HCT116 (cell line): ENCODE measurements at regions not wholly inside any gene's neighbourhood (a gene's known extent, or its start where the extent isn't known, plus 50 kb on each side); places are given as distances from the start of the nearest gene placed in this dataset.

Experiments used
- ATAC-seq: fragments of 200-7000 bp; cut with Tn5 transposase; 2 replicates; pipeline ENCODE4 v1.9.1; 2020; ENCODE audit warnings: mild to moderate bottlenecking, moderate library complexity
- BruUV-seq: library from RNA; stranded (reverse); fragments of 400-500 nt; replicated peaks from 2 replicates; lab custom pipeline; 2021; lab: Mats Ljungman, UMichigan
- CTCF ChIA-PET: fragments of 300-600 bp; sonication (Branson Sonifier 250); formaldehyde crosslinking; loops from one replicate; lab custom pipeline; 2021; ENCODE audit warnings: antibody characterized with exemption; lab: Charles Lee
- POLR2A ChIA-PET: fragments of 300-600, 350-600 bp; sonication (Branson Sonifier 250); formaldehyde crosslinking; loops from one replicate; lab custom pipeline; 2021; ENCODE audit warnings: antibody characterized with exemption; lab: Charles Lee
- RAD21 ChIA-PET, 2 experiments: fragments of 300-600 bp; sonication (Branson Sonifier 250); formaldehyde crosslinking; loops; one replicate each; lab custom pipeline; 2023; ENCODE audit warnings: low total read pairs in 2 of 2; ENCODE audit not compliant: uncharacterized antibody in 2 of 2, unreplicated experiment in 2 of 2, low non-redundant PET in 1 of 2; lab: Charles Lee
- DNase-seq: peaks from one replicate; pipeline ENCODE4 v3.0.0-alpha.2; 2010; ENCODE audit warnings: low read depth, low spot score
- H2AFZ ChIP-seq: fragments of 200-600 bp; shearing (Covaris generic), sonication (generic); 2 replicates; pipeline ENCODE4 v1.6.1; 2017; ENCODE audit warnings: low read depth, mixed run types, mixed read lengths, antibody characterized with exemption, low read length; ENCODE audit not compliant: poor library complexity, severe bottlenecking
- H3K27ac ChIP-seq: 2 replicates; pipeline ENCODE4 v1.5.1; 2012; ENCODE audit warnings: low read depth, low read length
- H3K27me3 ChIP-seq: fragments of 200-600 bp; sonication (generic); 2 replicates; pipeline ENCODE4 v1.6.1; 2016; ENCODE audit warnings: mixed run types, low read length, mixed read lengths; ENCODE audit not compliant: insufficient read depth
- H3K36me3 ChIP-seq, 2 experiments: fragments of 200-500 bp in 1 of 2; fragments of 200-600 bp in 1 of 2; sonication (Bioruptor generic) in 1 of 2; sonication (generic) in 1 of 2; 2 replicates each; pipeline versions ENCODE4 v1.5.1 to v1.6.1; 2014 to 2016; ENCODE audit warnings: low read length in 2 of 2, inconsistent platforms in 1 of 2, mixed read lengths in 1 of 2, mixed run types in 1 of 2; ENCODE audit not compliant: insufficient read depth in 2 of 2, control insufficient read depth in 1 of 2
- H3K4me1 ChIP-seq, 2 experiments: fragments of 200-600 bp in 1 of 2; sonication (generic) in 1 of 2; 2 replicates each; pipeline versions ENCODE4 v1.5.1 to v1.6.1; 2012 to 2017; ENCODE audit warnings: low read length in 2 of 2, inconsistent platforms in 1 of 2, mild to moderate bottlenecking in 1 of 2, mixed read lengths in 1 of 2, mixed run types in 1 of 2, moderate library complexity in 1 of 2; ENCODE audit not compliant: insufficient read depth in 2 of 2, control insufficient read depth in 1 of 2
- H3K4me2 ChIP-seq: fragments of 200-600 bp; sonication (generic); 2 replicates; pipeline ENCODE4 v1.6.1; 2017; ENCODE audit warnings: mixed run types, low read length, mixed read lengths
- H3K4me3 ChIP-seq, 2 experiments: fragments of 200-600 bp in 1 of 2; sonication (generic) in 1 of 2; replicated peaks in 1 of 2; 2 replicates each; pipeline ENCODE4 v1.5.1; 2011 to 2016; ENCODE audit warnings: low read length in 2 of 2, control low read depth in 1 of 2, low read depth in 1 of 2, mild to moderate bottlenecking in 1 of 2, mixed read lengths in 1 of 2, mixed run types in 1 of 2
- H3K79me2 ChIP-seq: fragments of 200-600 bp; sonication (generic); 2 replicates; pipeline ENCODE4 v1.6.1; 2017; ENCODE audit warnings: mild to moderate bottlenecking, mixed run types, low read length, moderate library complexity, mixed read lengths; ENCODE audit not compliant: insufficient read depth
- H3K9ac ChIP-seq: fragments of 200-600 bp; sonication (generic); 2 replicates; pipeline ENCODE4 v1.6.1; 2016; ENCODE audit warnings: low read length, mixed read lengths
- H3K9me2 ChIP-seq: fragments of 200-600 bp; sonication (generic), shearing (Covaris generic); 2 replicates; pipeline ENCODE4 v1.6.1; 2017; ENCODE audit warnings: mixed run types, mild to moderate bottlenecking, moderate library complexity; ENCODE audit not compliant: insufficient read depth
- H3K9me3 ChIP-seq, 2 experiments: fragments of 200-500 bp in 1 of 2; fragments of 200-600 bp in 1 of 2; sonication (Bioruptor generic) in 1 of 2; sonication (generic) in 1 of 2; 2 replicates each; pipeline ENCODE4 v1.6.1; 2014 to 2017; ENCODE audit warnings: low read length in 2 of 2, mixed read lengths in 2 of 2, inconsistent platforms in 1 of 2, low read depth in 1 of 2, mild to moderate bottlenecking in 1 of 2, mixed run types in 1 of 2, moderate library complexity in 1 of 2; ENCODE audit not compliant: control insufficient read depth in 1 of 2, insufficient read depth in 1 of 2
- H4K20me1 ChIP-seq: fragments of 200-600 bp; sonication (generic), shearing (Covaris generic); 2 replicates; pipeline ENCODE4 v1.6.1; 2017; ENCODE audit warnings: mixed run types, mild to moderate bottlenecking, moderate library complexity; ENCODE audit not compliant: insufficient read depth
- CEBPB ChIP-seq: IDR thresholded peaks from 2 replicates; pipeline ENCODE4 v1.6.1; 2012; ENCODE audit warnings: low read depth
- EZH2 ChIP-seq: fragments of 200-600 bp; sonication (generic); IDR thresholded peaks from 2 replicates; pipeline ENCODE4 v1.6.1; 2017; ENCODE audit warnings: antibody characterized with exemption, mixed run types
- FOSL1 ChIP-seq: IDR thresholded peaks from 2 replicates; pipeline ENCODE4 v1.6.1; 2012; ENCODE audit warnings: low read depth
- POLR2AphosphoS5 ChIP-seq: IDR thresholded peaks from 2 replicates; pipeline ENCODE4 v1.6.1; 2011; ENCODE audit warnings: mild to moderate bottlenecking, low read depth, low read length, moderate library complexity
- SIN3A ChIP-seq: IDR thresholded peaks from 2 replicates; pipeline ENCODE4 v1.6.1; 2012; ENCODE audit warnings: low read depth
- SP1 ChIP-seq: IDR thresholded peaks from 2 replicates; pipeline ENCODE4 v1.6.1; 2012; ENCODE audit warnings: low read depth
- SRF ChIP-seq: IDR thresholded peaks from 2 replicates; pipeline ENCODE4 v1.6.1; 2012; ENCODE audit warnings: low read depth
- TCF7L2 ChIP-seq: IDR thresholded peaks from 2 replicates; pipeline ENCODE4 v1.7.0; 2011; ENCODE audit warnings: borderline replicate concordance, inconsistent platforms; ENCODE audit not compliant: insufficient read depth, insufficient read length; ENCODE audit errors: extremely low read depth
- ZFX ChIP-seq: fragments of 450-650 bp; IDR thresholded peaks from 2 replicates; pipeline ENCODE4 v1.6.1; 2017
- intact Hi-C: fragments of 100-400 bp; cut with micrococcal nuclease; formaldehyde crosslinking; loops from 2 replicates; pipeline ENCODE4 v1.10.0; 2022
- TF ChIP-seq, protein P1 (sequence below): IDR thresholded peaks from 2 replicates; pipeline ENCODE4 v1.6.1; 2012
- TF ChIP-seq, protein P2 (sequence below), 3 experiments: fragments of 200-600 bp in 1 of 3; sonication (generic) in 1 of 3; IDR thresholded peaks in 2 of 3; conservative IDR thresholded peaks in 1 of 3; 2 replicates each; pipeline ENCODE4 v1.5.1; 2012 to 2017; ENCODE audit warnings: low read depth in 2 of 3, low read length in 2 of 3, antibody characterized with exemption in 1 of 3, borderline replicate concordance in 1 of 3, control low read depth in 1 of 3, mild to moderate bottlenecking in 1 of 3, mixed read lengths in 1 of 3, mixed run types in 1 of 3, moderate library complexity in 1 of 3; ENCODE audit not compliant: insufficient read depth in 1 of 3
- TF ChIP-seq, protein P3 (sequence below): IDR thresholded peaks from 2 replicates; pipeline ENCODE4 v1.6.1; 2012; ENCODE audit warnings: low read depth
- TF ChIP-seq, protein P4 (sequence below): IDR thresholded peaks from 2 replicates; pipeline ENCODE4 v1.6.1; 2011; ENCODE audit warnings: mild to moderate bottlenecking, low read length, moderate library complexity; ENCODE audit not compliant: insufficient replicate concordance; ENCODE audit errors: extremely low read depth

DNA sequence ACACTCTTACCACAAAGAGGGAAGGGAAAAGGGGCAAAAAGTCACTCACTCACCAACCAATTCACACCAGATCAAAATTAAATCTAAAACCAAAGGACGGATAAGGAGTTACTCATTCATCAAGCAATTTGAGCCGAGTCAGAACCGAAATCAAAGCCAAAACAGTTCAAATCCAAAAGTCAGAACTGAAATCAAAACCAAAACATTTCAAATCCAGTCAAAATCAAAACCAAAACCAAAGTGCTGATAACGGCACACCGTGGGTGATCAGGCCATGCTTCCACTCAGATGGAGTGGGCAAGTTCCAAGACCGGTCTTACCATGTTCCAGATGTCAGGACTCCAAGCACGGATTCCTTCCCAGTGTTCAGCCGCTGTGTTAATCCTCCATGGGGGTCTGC, 139.5 kb downstream of the SLC38A6 start:
- no peak for TF ChIP-seq SIN3A
- TF ChIP-seq, protein P1, sequence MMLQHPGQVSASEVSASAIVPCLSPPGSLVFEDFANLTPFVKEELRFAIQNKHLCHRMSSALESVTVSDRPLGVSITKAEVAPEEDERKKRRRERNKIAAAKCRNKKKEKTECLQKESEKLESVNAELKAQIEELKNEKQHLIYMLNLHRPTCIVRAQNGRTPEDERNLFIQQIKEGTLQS: no peak
- no peak for TF ChIP-seq TCF7L2
- no peak for TF ChIP-seq EZH2
- TF ChIP-seq FOSL1: no peak
- TF ChIP-seq, protein P2, sequence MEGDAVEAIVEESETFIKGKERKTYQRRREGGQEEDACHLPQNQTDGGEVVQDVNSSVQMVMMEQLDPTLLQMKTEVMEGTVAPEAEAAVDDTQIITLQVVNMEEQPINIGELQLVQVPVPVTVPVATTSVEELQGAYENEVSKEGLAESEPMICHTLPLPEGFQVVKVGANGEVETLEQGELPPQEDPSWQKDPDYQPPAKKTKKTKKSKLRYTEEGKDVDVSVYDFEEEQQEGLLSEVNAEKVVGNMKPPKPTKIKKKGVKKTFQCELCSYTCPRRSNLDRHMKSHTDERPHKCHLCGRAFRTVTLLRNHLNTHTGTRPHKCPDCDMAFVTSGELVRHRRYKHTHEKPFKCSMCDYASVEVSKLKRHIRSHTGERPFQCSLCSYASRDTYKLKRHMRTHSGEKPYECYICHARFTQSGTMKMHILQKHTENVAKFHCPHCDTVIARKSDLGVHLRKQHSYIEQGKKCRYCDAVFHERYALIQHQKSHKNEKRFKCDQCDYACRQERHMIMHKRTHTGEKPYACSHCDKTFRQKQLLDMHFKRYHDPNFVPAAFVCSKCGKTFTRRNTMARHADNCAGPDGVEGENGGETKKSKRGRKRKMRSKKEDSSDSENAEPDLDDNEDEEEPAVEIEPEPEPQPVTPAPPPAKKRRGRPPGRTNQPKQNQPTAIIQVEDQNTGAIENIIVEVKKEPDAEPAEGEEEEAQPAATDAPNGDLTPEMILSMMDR (IDR thresholded peaks at IDR 0.05 in 2 of 3, conservative IDR thresholded peaks at IDR 0.05 in 1 of 3; ENCODE audit: borderline replicate concordance in 1 of 3, insufficient read depth in 1 of 3, low read depth in 2 of 3, low read length in 2 of 3): no peak
- no peak for TF ChIP-seq SP1
- TF ChIP-seq SRF: no peak
- intact Hi-C loops: no loop called here
- Histone ChIP-seq H3K79me2 (no peaks in the 10 kb centered on the region), H3K4me1 (no peaks in the 10 kb centered on the region), H3K9me3 (no peaks in the 10 kb centered on the region), H2AFZ (no peak overlapping the region), H4K20me1 (no peaks in the 10 kb centered on the region), H3K27me3 (no peaks in the 10 kb centered on the region), H3K9ac (no peak overlapping the region), H3K4me3 (no peak overlapping the region), H3K36me3 (no peaks in the 10 kb centered on the region), H3K4me2 (no peak overlapping the region), H3K9me2 (no peaks in the 10 kb centered on the region), H3K27ac (no peak overlapping the region)
- ChIA-PET CTCF (no interaction called here), POLR2A (no interaction called here), RAD21 (no interaction called here)
- no peak for DNase-seq
- BruUV-seq: no TSS peak
- ATAC-seq: no peak

DNA sequence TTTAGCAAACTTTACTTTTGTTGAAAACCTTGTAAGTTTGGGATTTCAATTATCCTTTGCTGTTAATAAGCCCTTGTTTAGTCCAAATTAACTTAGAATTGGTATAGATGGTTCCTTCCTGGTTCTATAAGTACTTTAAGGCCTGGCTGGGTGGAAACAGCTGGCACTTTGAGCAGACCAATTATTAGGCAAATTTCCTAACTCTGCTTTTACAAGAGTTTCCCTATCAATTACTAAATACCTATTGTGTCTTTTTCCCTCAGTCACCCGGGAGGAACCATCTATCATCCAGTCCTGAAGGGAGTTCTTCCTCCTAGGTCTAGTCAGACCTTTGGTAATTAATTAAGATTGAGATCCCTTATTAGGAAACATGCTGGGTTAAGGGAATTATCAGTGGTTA, 138.0 kb downstream of the SLC38A6 start:
- H3K4me1 ChIP-seq: no peaks in the 10 kb centered on the region
- ChIA-PET CTCF (no interaction called here), POLR2A (no interaction called here), RAD21 (no interaction called here)
- no peaks in the 10 kb centered on the region for H4K20me1 ChIP-seq
- H3K9ac ChIP-seq: no peak overlapping the region
- H3K36me3 ChIP-seq: no peaks in the 10 kb centered on the region
- no peaks in the 10 kb centered on the region for H3K27me3 ChIP-seq
- ATAC-seq (no peak), DNase-seq (no peak)
- H3K79me2 ChIP-seq: no peaks in the 10 kb centered on the region
- intact Hi-C loops: no loop called here
- H3K27ac ChIP-seq: no peak overlapping the region
- H3K9me2 ChIP-seq: no peaks in the 10 kb centered on the region
- no peak overlapping the region for H3K4me2 ChIP-seq
- H2AFZ ChIP-seq: no peak overlapping the region
- H3K4me3 ChIP-seq: no peak overlapping the region
- no TSS peak for BruUV-seq
- peaks cover 0 to 10% of the 10 kb centered on the region in 2 experiments; a peak in 1 of 4 replicates for H3K9me3 ChIP-seq
- TF ChIP-seq POLR2AphosphoS5 (no peak), ZFX (no peak), CEBPB (no peak), SIN3A (no peak)
- TF ChIP-seq, protein P3, sequence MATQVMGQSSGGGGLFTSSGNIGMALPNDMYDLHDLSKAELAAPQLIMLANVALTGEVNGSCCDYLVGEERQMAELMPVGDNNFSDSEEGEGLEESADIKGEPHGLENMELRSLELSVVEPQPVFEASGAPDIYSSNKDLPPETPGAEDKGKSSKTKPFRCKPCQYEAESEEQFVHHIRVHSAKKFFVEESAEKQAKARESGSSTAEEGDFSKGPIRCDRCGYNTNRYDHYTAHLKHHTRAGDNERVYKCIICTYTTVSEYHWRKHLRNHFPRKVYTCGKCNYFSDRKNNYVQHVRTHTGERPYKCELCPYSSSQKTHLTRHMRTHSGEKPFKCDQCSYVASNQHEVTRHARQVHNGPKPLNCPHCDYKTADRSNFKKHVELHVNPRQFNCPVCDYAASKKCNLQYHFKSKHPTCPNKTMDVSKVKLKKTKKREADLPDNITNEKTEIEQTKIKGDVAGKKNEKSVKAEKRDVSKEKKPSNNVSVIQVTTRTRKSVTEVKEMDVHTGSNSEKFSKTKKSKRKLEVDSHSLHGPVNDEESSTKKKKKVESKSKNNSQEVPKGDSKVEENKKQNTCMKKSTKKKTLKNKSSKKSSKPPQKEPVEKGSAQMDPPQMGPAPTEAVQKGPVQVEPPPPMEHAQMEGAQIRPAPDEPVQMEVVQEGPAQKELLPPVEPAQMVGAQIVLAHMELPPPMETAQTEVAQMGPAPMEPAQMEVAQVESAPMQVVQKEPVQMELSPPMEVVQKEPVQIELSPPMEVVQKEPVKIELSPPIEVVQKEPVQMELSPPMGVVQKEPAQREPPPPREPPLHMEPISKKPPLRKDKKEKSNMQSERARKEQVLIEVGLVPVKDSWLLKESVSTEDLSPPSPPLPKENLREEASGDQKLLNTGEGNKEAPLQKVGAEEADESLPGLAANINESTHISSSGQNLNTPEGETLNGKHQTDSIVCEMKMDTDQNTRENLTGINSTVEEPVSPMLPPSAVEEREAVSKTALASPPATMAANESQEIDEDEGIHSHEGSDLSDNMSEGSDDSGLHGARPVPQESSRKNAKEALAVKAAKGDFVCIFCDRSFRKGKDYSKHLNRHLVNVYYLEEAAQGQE: no peak
- TF ChIP-seq, protein P1: no peak
- TF ChIP-seq, protein P4, sequence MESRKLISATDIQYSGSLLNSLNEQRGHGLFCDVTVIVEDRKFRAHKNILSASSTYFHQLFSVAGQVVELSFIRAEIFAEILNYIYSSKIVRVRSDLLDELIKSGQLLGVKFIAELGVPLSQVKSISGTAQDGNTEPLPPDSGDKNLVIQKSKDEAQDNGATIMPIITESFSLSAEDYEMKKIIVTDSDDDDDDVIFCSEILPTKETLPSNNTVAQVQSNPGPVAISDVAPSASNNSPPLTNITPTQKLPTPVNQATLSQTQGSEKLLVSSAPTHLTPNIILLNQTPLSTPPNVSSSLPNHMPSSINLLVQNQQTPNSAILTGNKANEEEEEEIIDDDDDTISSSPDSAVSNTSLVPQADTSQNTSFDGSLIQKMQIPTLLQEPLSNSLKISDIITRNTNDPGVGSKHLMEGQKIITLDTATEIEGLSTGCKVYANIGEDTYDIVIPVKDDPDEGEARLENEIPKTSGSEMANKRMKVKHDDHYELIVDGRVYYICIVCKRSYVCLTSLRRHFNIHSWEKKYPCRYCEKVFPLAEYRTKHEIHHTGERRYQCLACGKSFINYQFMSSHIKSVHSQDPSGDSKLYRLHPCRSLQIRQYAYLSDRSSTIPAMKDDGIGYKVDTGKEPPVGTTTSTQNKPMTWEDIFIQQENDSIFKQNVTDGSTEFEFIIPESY: no peak
